ENCODE measurements at regions not wholly inside any gene's neighbourhood (a gene's known extent, or its start where the extent isn't known, plus 50 kb on each side); places are given as distances from the start of the nearest gene placed in this dataset.

DNA sequence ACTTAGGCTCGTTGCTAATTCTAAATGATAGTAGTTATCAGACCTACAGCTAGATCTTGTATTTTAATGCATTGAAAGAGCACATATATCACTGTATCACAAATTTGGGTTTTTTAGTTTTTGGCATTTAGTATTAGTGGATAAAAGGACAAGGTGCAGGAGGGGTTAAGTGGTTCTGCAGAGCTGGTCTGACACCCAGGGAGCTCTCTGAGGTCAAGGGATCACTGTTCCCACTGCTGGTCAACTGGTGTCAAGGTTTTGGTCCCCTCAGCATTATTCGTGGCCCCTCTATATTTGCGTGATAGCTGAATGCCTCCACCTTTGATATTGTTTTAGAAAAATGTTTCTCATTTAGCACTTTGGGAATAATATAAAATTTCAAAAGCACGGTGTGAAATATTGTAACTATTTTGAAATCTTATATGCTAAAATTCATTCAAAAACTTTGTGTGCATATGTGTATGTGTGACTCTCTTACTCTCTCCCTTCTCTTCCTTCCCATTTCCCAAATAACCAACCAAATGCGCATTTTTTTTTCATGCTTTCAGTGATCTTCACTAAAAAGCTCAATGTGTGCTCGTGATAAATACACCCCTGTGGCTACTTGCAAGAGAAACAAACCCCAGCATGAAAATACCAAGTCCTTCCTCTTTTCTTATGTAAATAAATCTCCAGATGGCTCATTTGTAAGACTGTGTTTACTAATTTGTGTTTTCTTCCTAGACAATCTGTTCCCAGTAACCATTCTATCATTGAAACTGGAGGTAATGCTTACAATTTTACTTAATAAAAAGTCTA, 309.2 kb downstream of the FGFR2 start:
- Histone ChIP-seq H3K4me1 (ENCODE audit: control insufficient read depth in 2 of 3, insufficient read depth in 2 of 3, low read depth in 1 of 3, low read length in 3 of 3) (peaks cover 0 to 2% (median 0%) of the 10 kb centered on the region in 3 donors), H3K4me3 (ENCODE audit: low read length in 3 of 3) (no peak overlapping the region), H3K27me3 (ENCODE audit: control insufficient read depth, insufficient read depth, low read length) (no peaks in the 10 kb centered on the region), H3K9me3 (ENCODE audit: control insufficient read depth in 2 of 3, insufficient read depth in 1 of 3, low read length in 3 of 3) (no peaks in the 10 kb centered on the region), H3K9ac (ENCODE audit: low read length in 3 of 3) (no peak overlapping the region), H3K36me3 (ENCODE audit: control insufficient read depth in 2 of 3, insufficient read depth in 3 of 3, low read length in 3 of 3) (no peaks in the 10 kb centered on the region), H3K27ac (ENCODE audit: low read depth in 2 of 2, low read length in 2 of 2) (no peak overlapping the region)
- intact Hi-C loops (cut with DNase I): no loop called here
- no peak for FAIRE-seq
- DNase-seq: no peak
- TF ChIP-seq, protein P1, sequence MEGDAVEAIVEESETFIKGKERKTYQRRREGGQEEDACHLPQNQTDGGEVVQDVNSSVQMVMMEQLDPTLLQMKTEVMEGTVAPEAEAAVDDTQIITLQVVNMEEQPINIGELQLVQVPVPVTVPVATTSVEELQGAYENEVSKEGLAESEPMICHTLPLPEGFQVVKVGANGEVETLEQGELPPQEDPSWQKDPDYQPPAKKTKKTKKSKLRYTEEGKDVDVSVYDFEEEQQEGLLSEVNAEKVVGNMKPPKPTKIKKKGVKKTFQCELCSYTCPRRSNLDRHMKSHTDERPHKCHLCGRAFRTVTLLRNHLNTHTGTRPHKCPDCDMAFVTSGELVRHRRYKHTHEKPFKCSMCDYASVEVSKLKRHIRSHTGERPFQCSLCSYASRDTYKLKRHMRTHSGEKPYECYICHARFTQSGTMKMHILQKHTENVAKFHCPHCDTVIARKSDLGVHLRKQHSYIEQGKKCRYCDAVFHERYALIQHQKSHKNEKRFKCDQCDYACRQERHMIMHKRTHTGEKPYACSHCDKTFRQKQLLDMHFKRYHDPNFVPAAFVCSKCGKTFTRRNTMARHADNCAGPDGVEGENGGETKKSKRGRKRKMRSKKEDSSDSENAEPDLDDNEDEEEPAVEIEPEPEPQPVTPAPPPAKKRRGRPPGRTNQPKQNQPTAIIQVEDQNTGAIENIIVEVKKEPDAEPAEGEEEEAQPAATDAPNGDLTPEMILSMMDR (IDR thresholded peaks at IDR 0.05; ENCODE audit: borderline replicate concordance, extremely low read depth, insufficient read depth): no peak

DNA sequence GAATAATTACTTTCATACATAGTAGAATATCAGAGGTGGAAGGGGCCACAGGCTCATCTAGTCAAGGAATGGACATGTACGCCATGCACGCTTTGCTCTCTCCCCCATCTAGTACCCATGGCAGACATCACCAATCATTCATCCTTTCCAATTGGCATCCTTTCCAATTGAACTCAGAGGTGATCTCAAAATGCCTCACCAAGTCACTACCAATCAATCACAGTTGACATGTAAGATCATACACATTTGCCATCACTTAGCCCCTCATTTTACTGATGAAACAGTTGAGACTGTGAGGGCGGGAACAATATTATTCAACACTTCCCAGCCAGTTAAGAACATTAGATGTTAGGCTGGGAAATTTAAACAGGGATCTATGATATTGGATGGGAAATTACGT, 308.4 kb downstream of the FGFR2 start:
- Histone ChIP-seq H3K36me3 (ENCODE audit: control insufficient read depth in 2 of 3, insufficient read depth in 3 of 3, low read length in 3 of 3) (no peaks in the 10 kb centered on the region), H3K9me3 (ENCODE audit: control insufficient read depth in 2 of 3, insufficient read depth in 1 of 3, low read length in 3 of 3) (no peaks in the 10 kb centered on the region), H3K4me3 (ENCODE audit: low read length in 3 of 3) (no peak overlapping the region), H3K9ac (ENCODE audit: low read length in 3 of 3) (no peak overlapping the region), H3K4me1 (ENCODE audit: control insufficient read depth in 2 of 3, insufficient read depth in 2 of 3, low read depth in 1 of 3, low read length in 3 of 3) (peaks cover 0 to 2% (median 0%) of the 10 kb centered on the region in 3 donors), H3K27me3 (ENCODE audit: control insufficient read depth, insufficient read depth, low read length) (no peaks in the 10 kb centered on the region), H3K27ac (ENCODE audit: low read depth in 2 of 2, low read length in 2 of 2) (no peak overlapping the region)
- no peak for DNase-seq
- intact Hi-C loops (cut with DNase I): no loop called here
- FAIRE-seq: no peak
- TF ChIP-seq, protein P1 (IDR thresholded peaks at IDR 0.05; ENCODE audit: borderline replicate concordance, extremely low read depth, insufficient read depth): no peak

DNA sequence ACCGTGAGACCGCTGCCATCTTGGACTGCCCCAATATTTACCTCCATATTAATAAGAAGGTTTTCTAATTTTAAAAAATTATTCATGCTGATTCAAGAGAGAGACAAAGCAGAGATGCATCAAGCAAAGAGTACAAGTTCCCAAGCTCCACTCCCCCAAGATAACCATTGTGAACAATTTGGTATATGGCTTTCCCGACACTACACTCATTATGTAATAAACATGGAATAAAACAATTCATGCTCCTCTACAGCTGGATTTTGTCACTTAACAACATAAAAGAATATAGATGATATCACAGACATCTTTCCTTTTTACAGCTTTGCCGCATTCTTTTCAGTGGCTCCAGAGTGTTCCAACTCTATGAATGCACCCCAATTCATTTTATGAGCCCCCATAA, 307.6 kb downstream of the FGFR2 start:
- H3K4me3 ChIP-seq (ENCODE audit: low read length in 3 of 3): no peak overlapping the region
- no peak overlapping the region for H3K9ac ChIP-seq (ENCODE audit: low read length in 3 of 3)
- TF ChIP-seq, protein P1 (IDR thresholded peaks at IDR 0.05; ENCODE audit: borderline replicate concordance, extremely low read depth, insufficient read depth): no peak
- H3K27ac ChIP-seq (ENCODE audit: low read depth in 2 of 2, low read length in 2 of 2): no peak overlapping the region
- intact Hi-C loops (cut with DNase I): no loop called here
- no peaks in the 10 kb centered on the region for H3K27me3 ChIP-seq (ENCODE audit: control insufficient read depth, insufficient read depth, low read length)
- H3K36me3 ChIP-seq (ENCODE audit: control insufficient read depth in 2 of 3, insufficient read depth in 3 of 3, low read length in 3 of 3): no peaks in the 10 kb centered on the region
- DNase-seq: no peak
- no peak for FAIRE-seq
- peaks cover 0 to 2% (median 0%) of the 10 kb centered on the region in 3 donors for H3K4me1 ChIP-seq (ENCODE audit: control insufficient read depth in 2 of 3, insufficient read depth in 2 of 3, low read depth in 1 of 3, low read length in 3 of 3)
- no peaks in the 10 kb centered on the region for H3K9me3 ChIP-seq (ENCODE audit: control insufficient read depth in 2 of 3, insufficient read depth in 1 of 3, low read length in 3 of 3)

All from kidney (tissue), 13 donors.